ENCODE measurements at regions not wholly inside any gene's neighbourhood (a gene's known extent, or its start where the extent isn't known, plus 50 kb on each side); places are given as distances from the start of the nearest gene placed in this dataset.

- no peaks in the 10 kb centered on the region for H3K27me3 Mint-ChIP-seq
- H3K4me1 Mint-ChIP-seq (ENCODE audit: unreplicated experiment) = no peaks in the 10 kb centered on the region
- H3K36me3 Mint-ChIP-seq = no peaks in the 10 kb centered on the region
- H3K9me3 Mint-ChIP-seq = no peaks in the 10 kb centered on the region
- H3K27ac Mint-ChIP-seq = no peak overlapping the region
- no peak for DNase-seq (ENCODE audit: extremely low spot score, unreplicated experiment)
- no peak overlapping the region for H3K4me3 Mint-ChIP-seq
- TF ChIP-seq CTCF (conservative IDR thresholded peaks at IDR 0.05) = no peak
Observed at GRCh38 chr21:22128671-22129070, 1130.5 kb downstream of the NCAM2 start.

GRCh38 chr21:22132358-22133071 is 1134.3 kb downstream of the NCAM2 start:
- no peak for TF ChIP-seq CTCF (conservative IDR thresholded peaks at IDR 0.05)
- H3K4me1 Mint-ChIP-seq (ENCODE audit: unreplicated experiment) = no peaks in the 10 kb centered on the region
- DNase-seq (ENCODE audit: extremely low spot score, unreplicated experiment) = no peak
- no peaks in the 10 kb centered on the region for H3K9me3 Mint-ChIP-seq
- no peaks in the 10 kb centered on the region for H3K36me3 Mint-ChIP-seq
- no peak overlapping the region for H3K4me3 Mint-ChIP-seq
- H3K27ac Mint-ChIP-seq = no peak overlapping the region
- no peaks in the 10 kb centered on the region for H3K27me3 Mint-ChIP-seq

GRCh38 chr21:22136740-22137139 is 1138.5 kb downstream of the NCAM2 start:
- H3K9me3 Mint-ChIP-seq = no peaks in the 10 kb centered on the region
- no peaks in the 10 kb centered on the region for H3K4me1 Mint-ChIP-seq (ENCODE audit: unreplicated experiment)
- H3K27me3 Mint-ChIP-seq = no peaks in the 10 kb centered on the region
- no peak for DNase-seq (ENCODE audit: extremely low spot score, unreplicated experiment)
- no peak overlapping the region for H3K27ac Mint-ChIP-seq
- no peaks in the 10 kb centered on the region for H3K36me3 Mint-ChIP-seq
- no peak for TF ChIP-seq CTCF (conservative IDR thresholded peaks at IDR 0.05)
- H3K4me3 Mint-ChIP-seq = no peak overlapping the region

- Mint-ChIP-seq H3K9me3 (no peaks in the 10 kb centered on the region), H3K27me3 (no peaks in the 10 kb centered on the region), H3K4me1 (ENCODE audit: unreplicated experiment) (no peaks in the 10 kb centered on the region), H3K36me3 (no peaks in the 10 kb centered on the region), H3K27ac (no peak overlapping the region), H3K4me3 (no peak overlapping the region)
- no peak for TF ChIP-seq CTCF (conservative IDR thresholded peaks at IDR 0.05)
- no peak for DNase-seq (ENCODE audit: extremely low spot score, unreplicated experiment)
Observed at GRCh38 chr21:22138297-22139016, 1140.2 kb downstream of the NCAM2 start.

- H3K4me3 Mint-ChIP-seq = no peak overlapping the region
- H3K4me1 Mint-ChIP-seq (ENCODE audit: unreplicated experiment) = no peaks in the 10 kb centered on the region
- H3K9me3 Mint-ChIP-seq = peaks cover 5% of the 10 kb centered on the region
- TF ChIP-seq CTCF (conservative IDR thresholded peaks at IDR 0.05) = no peak
- no peaks in the 10 kb centered on the region for H3K36me3 Mint-ChIP-seq
- no peak overlapping the region for H3K27ac Mint-ChIP-seq
- H3K27me3 Mint-ChIP-seq = no peaks in the 10 kb centered on the region
- DNase-seq (ENCODE audit: extremely low spot score, unreplicated experiment) = no peak
Observed at GRCh38 chr21:22145545-22145944, 1147.3 kb downstream of the NCAM2 start.

All from type B pancreatic cell (in vitro differentiated cells).